SK-N-SH (cell line): ENCODE measurements at regions not wholly inside any gene's neighbourhood (a gene's known extent, or its start where the extent isn't known, plus 50 kb on each side); places are given as distances from the start of the nearest gene placed in this dataset.

ENCODE experiments used
- EP300 ChIP-seq, 2 experiments: IDR thresholded peaks; 2 replicates each; pipeline versions ENCODE4 v1.4.0 to v1.6.1; 2012; ENCODE audit warnings: borderline replicate concordance in 1 of 2, low read depth in 1 of 2, low read length in 1 of 2
- JUND ChIP-seq: IDR thresholded peaks from 2 replicates; pipeline ENCODE4 v1.4.0; 2012
- POLR2AphosphoS5 ChIP-seq: IDR thresholded peaks from 2 replicates; pipeline ENCODE4 v1.6.1; 2012; ENCODE audit warnings: low read depth, low read length
- SIN3A ChIP-seq: IDR thresholded peaks from 2 replicates; pipeline ENCODE4 v1.6.1; 2012; ENCODE audit warnings: low read depth, mild to moderate bottlenecking, low read length, moderate library complexity, borderline replicate concordance
- TF ChIP-seq, protein P1 (sequence below): fragments of 200-600 bp; sonication (generic); IDR thresholded peaks from 2 replicates; pipeline ENCODE4 v1.6.1; 2017; ENCODE audit warnings: antibody characterized with exemption, mild to moderate bottlenecking, moderate library complexity
- TF ChIP-seq, protein P2 (sequence below): IDR thresholded peaks from 2 replicates; pipeline ENCODE4; 2012

DNA sequence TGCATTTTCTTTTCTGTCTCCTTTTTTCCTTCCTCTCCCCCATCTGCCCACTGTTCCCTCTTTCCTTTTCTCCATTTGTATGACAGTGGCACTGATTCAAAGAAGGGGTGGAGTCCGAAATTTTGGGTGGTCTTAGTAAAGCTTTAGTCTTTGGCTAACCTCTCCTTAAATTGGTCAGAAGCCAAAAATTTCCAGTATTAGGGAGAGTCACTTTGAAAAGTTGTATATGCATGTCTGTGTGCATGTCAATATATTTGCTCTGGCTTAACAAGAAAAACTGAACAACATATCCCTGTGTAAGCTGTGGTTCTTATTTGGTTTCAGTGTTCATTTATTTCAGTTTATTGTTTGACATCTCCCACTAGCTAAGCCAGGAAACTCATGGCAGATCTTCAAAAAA is 314.8 kb upstream of the CXADR start:
- TF ChIP-seq, protein P1, sequence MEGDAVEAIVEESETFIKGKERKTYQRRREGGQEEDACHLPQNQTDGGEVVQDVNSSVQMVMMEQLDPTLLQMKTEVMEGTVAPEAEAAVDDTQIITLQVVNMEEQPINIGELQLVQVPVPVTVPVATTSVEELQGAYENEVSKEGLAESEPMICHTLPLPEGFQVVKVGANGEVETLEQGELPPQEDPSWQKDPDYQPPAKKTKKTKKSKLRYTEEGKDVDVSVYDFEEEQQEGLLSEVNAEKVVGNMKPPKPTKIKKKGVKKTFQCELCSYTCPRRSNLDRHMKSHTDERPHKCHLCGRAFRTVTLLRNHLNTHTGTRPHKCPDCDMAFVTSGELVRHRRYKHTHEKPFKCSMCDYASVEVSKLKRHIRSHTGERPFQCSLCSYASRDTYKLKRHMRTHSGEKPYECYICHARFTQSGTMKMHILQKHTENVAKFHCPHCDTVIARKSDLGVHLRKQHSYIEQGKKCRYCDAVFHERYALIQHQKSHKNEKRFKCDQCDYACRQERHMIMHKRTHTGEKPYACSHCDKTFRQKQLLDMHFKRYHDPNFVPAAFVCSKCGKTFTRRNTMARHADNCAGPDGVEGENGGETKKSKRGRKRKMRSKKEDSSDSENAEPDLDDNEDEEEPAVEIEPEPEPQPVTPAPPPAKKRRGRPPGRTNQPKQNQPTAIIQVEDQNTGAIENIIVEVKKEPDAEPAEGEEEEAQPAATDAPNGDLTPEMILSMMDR: no peak
- TF ChIP-seq EP300 (IDR thresholded peaks at IDR 0.05; ENCODE audit: borderline replicate concordance in 1 of 2, low read depth in 1 of 2, low read length in 1 of 2): no peak
- TF ChIP-seq POLR2AphosphoS5: no peak
- TF ChIP-seq SIN3A: no peak
- TF ChIP-seq JUND: no peak
- TF ChIP-seq, protein P2, sequence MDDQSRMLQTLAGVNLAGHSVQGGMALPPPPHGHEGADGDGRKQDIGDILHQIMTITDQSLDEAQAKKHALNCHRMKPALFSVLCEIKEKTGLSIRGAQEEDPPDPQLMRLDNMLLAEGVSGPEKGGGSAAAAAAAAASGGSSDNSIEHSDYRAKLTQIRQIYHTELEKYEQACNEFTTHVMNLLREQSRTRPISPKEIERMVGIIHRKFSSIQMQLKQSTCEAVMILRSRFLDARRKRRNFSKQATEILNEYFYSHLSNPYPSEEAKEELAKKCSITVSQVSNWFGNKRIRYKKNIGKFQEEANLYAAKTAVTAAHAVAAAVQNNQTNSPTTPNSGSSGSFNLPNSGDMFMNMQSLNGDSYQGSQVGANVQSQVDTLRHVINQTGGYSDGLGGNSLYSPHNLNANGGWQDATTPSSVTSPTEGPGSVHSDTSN: no peak
